HG03097 (cell line): ENCODE measurements at regions not wholly inside any gene's neighbourhood (a gene's known extent, or its start where the extent isn't known, plus 50 kb on each side); places are given as distances from the start of the nearest gene placed in this dataset.
"Not testable (repeated sequence)": the region's sequence is repeated elsewhere in the genome, so short reads cannot be mapped to it uniquely, and the experiment has no call there.

ENCODE experiments used
- ATAC-seq: cut with Tn5 transposase; IDR thresholded peaks from one replicate; pipeline ENCODE4 v1.9.1; 2021; ENCODE audit not compliant: unreplicated experiment, low FRiP score

DNA sequence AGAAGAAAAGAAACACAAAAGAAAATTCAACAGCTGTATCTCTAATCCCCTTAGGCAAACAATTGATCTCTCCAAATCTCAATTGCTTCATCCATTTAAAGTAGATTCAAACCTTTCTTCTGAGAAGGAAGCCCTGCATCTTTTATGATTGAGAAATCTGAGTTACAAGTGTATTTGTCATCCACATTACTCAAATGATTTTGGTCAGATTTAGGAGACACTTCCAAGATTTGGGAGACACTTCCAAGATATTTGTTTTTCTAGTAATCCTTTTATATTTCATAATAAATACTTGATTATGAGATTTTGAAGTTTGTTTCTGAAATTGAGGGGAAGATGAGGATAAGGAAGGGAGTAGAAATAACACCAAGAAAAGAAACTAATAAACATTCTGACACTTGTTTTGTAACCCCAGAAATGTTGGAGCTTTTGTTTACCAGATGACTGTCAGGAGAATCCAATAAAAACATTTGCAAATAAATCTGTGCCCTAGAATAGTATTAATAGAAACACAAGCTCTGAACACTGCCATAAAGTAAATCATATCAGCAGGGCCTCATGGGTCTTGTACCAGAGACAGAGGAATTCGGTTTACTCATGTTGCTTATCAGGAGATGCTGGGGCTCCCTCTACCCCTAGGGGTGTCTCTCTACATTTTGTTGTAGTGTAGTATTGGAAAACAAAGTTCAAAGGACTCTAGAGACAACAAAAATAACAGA is 314.3 kb upstream of the NT5E start:
- no peak for ATAC-seq

DNA sequence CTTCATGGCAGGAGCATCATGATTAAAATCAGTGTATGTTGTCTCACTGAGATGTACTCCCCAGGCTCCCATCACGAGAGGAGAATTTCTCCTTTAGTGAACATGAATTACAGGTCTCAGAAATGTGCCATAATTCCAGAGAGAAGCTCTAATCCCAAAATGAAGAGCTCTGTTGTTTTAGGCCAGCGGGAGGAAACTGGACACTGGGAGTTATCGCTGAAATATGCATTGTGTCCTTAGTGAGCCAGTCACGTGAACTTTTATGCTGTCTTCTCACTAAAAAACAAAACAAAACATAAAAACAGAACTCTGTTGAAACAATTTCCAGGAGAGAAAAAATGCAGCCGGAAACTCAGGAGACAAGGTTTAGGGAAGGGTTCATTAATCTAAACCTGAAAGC is 315.7 kb upstream of the NT5E start:
- no peak for ATAC-seq

DNA sequence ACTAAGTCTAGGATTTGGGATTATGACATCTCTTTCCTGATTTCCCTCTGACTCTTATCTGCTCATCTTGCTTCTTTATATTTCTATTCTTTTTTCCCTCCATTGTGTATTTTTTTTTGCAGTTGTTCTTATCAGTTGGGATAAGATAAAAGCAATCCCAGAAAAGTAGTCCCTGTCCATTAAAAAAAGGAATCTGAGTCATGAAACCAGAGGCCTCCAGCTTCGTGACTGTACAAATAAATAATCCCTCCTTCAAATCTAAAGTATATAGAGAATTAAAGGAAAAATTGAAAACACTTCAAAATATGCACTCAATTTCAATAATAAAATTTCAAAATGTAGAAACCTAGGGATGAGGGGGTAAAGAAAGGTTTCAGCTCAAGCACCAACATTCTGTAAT is 317.8 kb upstream of the NT5E start:
- no peak for ATAC-seq

DNA sequence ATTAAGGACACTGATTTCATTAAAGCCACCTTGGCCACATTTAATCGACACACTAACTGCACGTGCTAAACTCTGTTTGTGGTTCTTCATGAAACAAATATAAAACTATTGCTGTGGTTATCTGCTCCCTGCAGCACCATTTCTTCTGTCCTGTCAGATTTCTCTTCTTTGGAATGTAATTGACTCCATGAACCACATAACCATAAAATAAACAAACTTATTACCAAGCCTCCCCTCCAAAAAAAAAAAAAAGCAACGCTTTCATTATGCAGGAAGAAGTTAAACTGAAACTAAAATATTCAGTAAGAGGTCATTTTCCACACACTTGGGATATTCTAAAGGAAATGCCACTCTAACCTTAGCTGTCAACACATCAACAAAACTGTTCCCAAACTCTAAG is 319.1 kb upstream of the NT5E start:
- ATAC-seq, result no peak

DNA sequence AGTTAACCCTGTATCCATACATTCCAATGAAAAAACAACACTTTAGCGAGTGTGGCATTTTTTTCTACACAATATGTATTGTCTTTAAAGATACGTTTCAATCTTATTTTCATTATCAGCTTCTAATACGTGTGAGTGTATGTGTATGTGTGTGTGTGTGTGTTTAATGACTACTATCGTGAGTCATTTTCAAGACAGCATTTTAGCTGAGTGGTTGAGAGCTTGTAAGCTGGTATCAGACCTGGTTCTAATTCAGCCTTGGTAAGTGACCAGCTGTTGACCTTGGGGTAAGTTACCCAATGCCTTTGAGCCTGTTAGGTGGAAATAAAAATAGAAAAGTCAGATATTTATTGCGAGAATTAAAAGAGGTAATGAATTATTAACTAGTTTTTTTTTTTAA is 320.0 kb upstream of the NT5E start:
- ATAC-seq, result no peak

DNA sequence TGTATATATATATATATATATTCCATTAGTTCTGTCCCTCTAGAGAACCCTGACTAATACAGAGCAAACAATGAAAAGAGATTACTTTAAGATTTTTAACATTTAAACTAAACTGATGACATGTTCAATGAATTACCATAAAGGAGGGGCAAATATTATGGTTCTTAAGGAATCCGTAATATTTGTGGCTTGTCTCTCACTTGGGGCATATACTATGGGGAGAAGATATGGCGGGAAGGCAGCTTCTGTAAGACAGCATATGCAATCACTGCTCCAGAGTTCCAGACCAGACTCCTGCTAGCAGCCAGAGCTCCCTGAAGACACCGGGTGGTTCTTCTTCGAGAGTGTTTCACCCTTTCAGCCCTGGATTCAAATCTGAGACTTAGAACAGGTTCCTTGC is 321.1 kb upstream of the NT5E start:
- no peak for ATAC-seq

DNA sequence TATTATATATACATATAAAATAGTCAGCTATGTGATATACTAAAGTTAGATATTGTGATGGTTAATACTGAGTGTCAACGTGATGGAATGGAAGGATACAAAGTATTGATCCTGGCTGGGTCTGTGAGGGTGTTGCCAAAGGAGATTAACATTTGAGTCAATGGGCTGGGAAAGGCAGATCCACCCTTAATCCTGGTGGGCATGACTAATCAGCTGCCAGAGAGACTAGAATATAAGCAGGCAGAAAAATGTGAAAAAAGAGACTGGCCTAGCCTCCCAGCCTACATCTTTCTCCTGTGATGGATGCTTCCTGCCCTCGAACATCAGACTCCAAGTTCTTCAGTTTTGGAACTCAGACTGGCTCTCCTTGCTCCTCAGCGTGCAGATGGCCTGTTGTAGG is 321.6 kb upstream of the NT5E start:
- ATAC-seq, result not testable (repeated sequence)

DNA sequence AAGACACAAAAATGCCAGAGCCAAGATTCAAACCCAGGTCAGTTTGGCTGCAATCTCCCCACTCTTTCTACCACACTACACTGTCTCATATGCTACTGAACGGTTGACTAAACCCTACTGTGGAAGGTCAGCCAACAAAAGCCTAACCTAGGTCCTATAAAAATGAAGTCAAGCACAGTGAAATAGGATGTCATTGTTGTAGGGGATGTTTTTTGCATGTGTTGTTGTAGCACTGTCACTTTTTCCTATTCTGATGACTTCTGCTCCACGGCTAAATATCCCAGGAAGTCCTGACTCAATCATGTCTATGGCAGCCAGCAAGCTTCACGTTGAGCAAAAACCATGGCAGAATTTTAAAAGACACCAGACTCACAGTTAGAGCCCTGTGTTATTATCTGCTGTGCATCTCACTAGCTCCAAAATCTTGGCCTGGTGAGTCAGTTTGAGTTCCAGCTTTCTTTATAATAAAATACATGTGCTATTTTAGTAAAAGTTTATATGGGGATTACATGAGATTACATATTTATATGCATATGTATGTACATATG is 322.1 kb upstream of the NT5E start:
- no peak for ATAC-seq

DNA sequence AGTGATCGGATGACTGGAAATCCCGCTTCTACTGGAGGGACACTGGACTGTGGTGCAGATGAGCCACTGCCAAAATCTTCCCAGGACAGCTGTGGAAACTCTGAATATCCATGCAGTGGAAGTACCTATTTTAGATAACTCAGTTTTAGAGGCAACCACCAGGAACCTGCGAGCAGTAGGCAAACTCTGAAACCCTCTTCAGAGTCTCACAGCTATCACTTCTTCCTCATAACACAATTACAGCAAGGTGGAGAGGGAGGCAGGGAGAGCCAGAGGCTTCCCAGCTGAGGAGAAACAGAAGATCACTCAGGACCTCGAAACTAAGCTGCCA is 322.8 kb upstream of the NT5E start:
- ATAC-seq, result no peak

DNA sequence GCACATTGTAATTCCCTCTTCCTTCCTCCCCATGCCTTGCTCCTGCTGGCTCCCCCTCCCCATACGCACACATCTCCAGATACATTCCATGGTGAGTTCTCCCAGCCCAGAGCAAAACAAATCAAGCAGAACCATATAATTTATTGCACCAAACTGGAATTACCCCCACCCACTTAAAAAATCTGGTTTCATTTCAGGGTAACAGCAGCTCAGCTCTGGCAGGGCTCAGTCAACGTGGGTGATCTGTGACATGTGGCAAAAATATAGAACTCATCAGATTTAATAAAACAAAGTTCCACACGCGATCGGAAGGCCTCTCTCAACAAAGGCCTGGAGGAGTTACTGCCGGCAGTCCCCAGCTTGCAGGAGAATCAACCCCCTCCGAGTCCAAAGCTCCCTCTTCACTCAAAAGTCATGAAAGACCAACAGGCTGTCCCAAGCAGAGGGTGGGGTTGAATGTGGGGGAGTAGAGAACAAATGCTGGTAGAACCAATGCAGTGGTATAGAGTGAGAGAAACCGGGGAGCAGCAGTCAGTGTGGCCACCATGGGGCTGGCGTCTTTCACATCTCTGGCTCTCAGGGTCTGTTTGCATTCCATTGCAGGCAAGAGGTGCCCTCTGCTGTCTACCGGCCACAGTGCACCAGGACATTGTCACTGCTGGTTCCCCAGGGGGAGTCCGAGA is 323.3 kb upstream of the NT5E start:
- ATAC-seq, result no peak

DNA sequence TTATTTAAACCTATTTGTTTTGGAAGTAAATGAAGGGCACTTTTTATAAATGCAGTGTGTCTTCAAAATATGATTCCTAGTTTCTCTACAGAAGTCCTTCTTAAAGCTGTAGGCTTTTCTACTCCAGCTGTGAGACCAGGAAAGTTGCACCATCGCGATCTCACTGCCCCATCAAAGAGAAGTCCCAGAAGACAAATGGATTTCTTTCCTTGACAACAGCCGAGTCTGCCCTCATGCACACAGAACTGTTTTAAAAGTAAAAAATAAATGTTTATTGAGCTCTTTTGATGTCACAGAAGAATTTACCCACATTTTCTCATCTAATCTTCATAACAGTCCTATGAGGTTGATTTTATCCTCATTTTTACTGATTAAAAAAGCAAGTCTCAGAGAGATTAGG is 324.4 kb upstream of the NT5E start:
- no peak for ATAC-seq

DNA sequence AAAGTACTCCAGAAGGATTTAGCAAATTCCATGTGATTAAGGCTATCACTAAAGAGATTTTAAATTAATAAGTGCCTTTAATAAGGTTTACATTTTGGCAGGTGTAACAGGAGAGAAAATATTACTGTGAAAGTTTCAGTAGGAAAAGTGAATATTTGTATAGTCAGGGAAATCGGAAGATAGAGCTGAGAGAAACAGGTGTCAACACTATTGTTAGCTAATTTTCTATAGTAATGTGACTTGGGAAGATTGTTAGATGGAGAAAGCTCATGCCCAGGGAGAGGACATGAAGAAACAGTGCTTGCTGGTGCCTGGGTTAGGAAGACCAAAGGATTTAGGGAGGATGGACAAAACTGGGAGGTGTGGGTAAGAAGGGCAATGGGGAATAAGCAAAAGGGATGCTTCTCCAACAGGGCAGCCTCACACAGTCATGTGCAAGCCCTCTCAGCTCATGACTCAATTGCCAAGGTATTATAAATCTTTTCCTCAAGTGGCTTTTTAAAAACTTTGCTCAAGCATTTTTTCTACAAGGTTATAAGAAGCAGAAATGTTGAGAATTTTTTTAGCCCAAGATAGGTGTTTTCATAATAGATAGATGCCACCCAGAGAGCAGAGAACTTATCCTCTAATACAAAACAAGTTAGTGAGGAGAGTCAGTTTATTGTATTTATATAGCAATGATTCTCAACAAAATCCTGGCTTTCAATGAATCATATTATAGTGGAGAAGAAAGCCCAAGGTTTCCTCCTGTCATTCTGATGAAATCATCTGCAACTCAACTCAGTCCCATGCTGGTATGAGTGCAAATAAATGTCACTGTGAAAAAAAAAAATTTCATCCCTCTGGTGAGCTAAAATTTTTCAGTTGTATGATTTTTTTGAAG is 325.2 kb upstream of the NT5E start:
- no peak for ATAC-seq

DNA sequence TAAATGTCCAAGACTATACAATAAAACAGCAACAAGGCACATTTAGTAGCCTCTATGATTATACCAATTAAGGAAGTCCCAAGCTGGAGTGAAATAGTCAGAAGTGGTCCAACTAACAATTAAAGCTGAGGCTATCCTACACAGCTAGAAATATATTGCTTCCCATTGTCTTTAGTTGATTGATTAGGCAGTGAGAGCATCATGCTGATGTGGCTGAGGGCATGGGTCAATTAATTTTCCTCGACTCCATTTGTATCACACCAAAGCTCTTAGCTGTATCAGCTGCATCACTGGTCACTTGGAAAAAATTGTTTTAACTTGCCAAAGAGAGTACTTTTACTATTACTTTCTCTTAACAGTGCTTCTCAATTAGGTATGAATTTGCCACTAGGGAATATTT is 328.7 kb upstream of the NT5E start:
- ATAC-seq, result no peak

DNA sequence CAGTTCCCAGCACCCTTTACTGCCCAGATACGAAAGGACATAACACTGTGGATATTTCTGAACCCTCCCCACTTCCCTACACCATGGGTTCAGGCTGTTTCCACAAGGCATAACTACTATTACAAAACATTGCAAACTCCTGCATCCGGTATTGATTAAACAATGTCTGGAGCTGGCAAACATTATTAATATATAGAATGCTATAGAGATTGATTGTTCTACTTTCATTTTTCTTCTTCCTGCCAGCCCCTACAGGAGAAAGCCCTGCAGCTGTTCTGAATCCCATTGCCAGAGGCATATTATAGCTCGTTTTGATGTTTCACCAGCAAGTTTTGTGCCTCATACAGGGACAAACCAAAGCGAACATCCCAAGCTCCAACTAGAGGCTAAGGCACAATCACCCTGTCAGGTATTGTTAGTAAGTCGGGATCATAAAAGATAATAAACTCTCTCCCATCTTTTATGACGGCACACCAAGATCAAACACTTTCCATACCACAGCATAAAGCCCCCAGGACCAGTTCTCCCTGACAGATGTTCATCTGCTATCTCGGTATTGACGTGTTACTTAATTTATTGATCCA is 331.1 kb upstream of the NT5E start:
- ATAC-seq, result no peak

DNA sequence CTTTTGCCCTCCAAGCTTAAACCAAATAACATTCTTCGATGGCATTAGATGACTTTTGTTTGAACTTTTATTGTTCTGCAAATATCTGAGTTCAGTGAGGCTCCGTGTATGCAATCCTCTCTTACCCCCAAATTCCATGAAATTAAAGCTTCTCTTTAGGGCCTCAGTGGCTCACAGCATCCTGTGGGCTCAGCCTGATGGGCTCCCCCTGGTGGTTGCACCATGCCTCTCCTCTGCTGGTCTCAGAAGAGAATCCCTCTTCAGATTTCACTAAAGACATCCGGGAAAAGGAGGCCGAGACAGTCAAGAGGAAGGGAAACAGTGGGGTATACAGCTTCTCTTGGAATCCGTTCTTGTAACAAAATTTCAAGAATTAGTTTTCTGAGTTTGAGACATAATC is 331.6 kb upstream of the NT5E start:
- ATAC-seq, result no peak

DNA sequence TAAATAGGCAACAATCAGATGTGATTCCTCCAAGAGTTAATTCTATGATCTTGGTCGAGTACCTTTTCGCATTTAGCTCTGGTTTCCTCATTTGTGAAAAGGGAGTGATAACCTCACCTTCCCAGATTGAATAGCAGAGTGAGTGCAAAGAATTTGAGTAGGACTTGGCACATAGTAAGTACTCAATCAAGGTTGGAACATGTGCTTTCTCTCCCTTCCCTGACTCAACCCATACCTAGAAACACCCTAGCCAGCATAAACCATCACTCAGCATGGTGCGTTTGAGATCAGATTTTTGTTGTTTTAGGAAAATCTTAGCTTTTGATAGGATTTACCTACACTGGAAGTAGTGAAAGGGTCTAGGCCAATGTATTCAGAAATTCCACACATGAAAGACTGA is 333.4 kb upstream of the NT5E start:
- ATAC-seq, result no peak

DNA sequence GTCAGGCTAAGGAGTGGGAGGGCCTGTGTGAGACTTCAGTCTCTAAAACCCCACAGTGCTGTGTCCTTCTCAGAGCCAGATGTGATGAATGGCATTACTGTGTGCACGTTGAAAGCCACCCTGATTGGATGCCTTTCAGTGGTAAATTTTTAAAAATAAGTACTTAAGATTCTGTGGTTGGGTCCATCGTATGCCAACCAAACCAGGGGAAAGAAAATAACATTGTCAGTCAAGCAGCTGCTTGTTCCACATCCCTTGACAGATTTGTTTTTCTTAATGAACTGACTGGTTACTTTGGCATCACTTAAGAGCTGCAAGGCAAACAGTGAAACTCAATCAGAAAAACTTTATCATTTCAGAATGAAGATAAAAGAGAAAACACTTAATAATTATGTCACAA is 334.0 kb upstream of the NT5E start:
- no peak for ATAC-seq

DNA sequence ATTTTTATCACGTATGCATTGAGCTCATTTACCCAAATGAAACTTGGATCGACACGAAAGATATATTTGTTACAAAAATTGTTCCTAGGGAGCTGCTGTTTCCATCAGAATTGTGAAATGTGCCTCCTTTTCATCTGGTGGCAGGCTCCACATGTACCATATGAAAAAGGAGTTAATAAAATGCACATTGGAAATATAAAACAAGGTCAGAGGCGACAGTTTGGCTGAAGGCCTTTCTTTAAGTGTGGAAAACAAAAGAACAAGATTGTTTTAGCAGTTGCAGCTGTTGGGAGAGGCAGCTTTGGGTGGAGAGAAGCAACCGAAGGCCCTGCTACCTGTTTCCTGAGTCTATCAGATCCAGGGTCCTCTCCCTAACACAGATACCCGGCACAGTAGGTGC is 334.5 kb upstream of the NT5E start:
- no peak for ATAC-seq

DNA sequence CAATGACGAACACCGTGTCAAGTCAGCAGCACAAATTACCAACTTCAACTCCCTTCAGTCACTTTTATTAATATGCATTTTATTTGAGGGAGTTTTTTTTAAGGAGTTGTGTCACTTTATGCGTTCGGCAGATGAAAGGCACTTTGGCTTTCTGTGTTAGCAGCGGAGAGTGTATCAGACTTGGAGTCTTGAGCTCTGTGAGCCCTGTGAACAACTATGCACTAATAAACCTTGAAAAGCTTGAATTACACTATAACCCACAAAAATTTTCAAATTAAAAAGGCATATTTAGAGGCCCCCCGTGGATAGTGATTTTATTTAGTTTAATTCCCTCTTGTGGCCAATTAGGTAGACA is 335.3 kb upstream of the NT5E start:
- no peak for ATAC-seq

DNA sequence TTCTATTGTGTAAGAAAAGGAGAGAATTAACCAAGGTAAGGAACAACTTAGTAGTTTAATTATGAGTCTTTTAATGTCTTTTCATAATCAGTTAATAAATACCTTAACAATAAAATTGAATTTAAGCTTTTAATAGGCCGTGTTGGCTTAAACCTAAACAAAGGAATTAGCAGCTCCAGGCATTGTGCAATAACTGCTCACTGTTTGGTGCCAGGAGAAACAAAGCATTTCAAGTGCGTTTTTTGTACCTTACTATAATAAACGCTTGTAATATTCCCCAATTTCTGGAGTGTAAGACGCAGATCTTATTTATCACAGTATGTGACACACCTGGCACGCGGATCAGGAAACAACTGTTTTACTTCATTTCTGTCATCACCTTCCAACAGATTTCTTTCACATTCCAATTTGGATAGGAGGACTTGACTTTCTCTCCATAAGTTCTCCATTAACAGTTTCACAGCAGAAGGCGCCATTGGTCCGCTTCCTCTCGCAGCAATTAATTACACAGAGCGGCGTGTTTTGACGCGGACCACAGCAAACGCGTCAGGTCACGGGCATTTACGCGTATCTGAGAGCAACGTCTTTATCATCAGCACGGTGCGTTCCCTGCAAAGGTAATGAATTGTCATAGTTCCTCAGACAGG is 335.8 kb upstream of the NT5E start:
- ATAC-seq, result no peak

DNA sequence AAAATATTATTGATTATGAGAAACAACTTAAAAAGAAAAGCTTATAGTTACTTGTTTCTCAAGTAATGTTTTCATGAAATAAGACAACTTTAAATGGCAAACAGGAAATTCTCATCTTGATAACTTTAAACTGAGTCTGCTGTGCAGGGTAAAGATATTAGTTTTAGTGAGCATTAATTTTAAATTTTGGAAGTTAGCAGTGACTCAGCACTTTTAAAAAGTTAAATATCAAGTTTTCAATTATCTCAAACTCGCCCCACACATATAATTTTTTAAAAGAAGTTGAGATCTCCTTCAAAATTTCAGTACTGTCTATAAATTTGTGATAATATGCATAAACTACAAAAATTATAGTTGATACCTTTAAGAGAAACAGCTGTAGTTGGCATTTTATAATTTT is 337.3 kb upstream of the NT5E start:
- no peak for ATAC-seq
